Raji (cell line): ENCODE measurements at regions not wholly inside any gene's neighbourhood (a gene's known extent, or its start where the extent isn't known, plus 50 kb on each side); places are given as distances from the start of the nearest gene placed in this dataset.

Source experiments
- POLR2A ChIP-seq: IDR thresholded peaks from 2 replicates; pipeline ENCODE4 v1.6.1; 2011; ENCODE audit warnings: low read depth, low read length, control low read depth; ENCODE audit not compliant: insufficient read depth

DNA sequence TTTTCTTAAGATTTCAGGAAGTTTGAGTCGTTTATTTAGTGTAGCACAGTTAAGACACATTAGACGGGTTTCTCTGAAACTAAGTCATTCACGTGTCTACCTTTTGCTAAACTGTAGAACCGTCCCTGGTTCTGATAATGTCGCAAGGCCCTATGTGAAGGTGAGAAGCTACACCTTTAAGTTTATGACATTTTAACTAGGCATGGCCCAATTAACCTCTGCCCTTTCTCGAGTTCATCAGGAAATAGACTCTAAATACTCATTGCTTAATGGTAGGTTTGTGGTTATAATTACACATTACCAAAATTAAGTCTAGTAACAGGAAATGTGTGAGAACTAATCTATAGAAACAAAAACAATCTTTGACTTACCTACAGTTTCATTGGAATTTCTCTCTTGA is 126.6 kb upstream of the FZD8 start:
- no peak for TF ChIP-seq POLR2A

DNA sequence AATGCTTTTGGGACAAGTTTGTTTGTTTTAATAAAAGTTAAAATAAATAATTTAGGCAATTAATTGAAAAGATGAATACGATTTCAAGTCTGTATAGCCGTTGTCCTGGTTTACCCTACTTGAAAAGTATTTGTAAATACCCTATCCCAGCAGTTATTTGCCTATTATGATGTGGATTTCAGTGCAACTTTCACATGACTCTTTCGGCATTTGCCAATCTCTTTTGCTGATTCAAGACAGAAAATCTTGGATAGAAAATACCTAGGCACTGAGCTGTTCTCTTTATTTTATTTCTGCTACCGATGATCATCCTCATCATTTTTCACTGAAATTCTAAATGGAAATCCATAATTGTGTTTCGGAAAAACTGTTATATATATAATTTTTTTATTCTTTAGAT is 125.9 kb upstream of the FZD8 start:
- TF ChIP-seq POLR2A, result no peak

DNA sequence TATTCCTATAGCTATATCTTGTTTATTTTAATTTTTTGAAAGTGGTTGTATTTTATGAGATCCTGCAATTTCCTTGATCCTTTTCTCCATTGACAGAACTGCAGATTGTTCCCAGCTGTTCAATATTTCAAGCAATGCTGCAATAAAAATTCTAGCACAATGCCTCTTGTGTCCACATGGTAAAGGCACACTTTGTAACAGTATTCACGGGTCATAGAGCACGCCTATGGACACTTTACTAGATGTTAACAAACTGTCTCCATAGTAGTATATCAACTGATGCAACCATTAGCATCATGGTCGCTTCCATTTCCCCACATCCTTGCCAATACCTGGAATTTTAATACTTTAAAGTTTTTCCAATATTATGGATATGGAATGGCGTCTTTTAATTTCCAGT is 123.9 kb upstream of the FZD8 start:
- no peak for TF ChIP-seq POLR2A

DNA sequence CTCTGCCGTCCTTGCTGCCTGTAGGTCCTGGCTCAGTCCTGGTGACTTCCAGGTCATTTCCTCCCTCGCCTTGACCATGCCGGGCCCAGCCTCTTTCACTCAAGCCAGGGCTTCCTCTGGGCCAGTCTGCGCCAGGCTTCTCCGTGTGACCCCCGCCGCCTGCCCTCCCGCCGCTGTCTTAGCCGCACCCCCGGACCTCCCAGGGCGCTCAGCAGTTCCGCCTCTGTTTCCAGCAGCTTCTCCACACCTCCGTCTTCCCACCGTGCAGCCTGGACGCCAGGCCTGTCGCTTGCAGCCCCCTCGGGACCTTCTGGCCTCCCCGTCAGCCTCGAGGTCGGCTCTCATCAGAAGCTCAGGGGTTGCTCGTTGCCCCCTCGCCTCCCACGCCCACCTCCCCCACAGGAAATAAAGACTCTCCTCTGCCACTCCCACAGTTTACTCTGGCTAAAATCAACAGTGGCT is 123.0 kb upstream of the FZD8 start:
- TF ChIP-seq POLR2A, result no peak

DNA sequence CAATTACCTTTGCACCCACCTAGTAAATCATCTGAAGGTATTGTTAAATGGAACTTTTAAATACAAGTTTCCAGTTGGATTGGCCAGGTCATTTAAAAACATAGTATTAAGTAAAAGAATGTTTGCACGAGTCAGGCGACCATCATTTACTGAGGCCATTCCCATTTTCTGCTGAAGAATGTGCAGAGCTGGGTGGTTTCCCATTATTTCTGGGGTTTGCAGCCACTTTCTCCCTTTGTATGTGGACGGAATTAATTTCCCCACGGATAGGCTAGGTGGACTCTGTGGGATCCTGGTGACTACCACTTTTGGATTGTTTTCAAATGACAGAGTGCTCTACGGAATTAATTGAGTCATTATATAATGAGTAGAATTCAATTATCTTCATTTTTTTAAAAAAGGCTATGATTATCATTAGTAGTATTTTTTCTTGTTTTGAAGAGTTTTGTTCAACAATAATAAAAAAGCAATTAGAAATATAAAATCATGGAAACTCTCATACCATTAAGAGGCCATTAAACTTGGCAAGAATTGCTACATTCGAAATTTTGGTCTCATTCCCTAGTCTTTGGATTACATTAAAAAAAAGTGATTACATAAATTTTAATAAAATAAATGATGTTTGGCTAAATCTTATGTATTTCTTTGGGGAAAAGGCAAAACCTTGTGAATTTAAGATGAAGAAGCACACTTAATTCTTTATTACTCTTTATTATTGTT is 120.4 kb upstream of the FZD8 start:
- no peak for TF ChIP-seq POLR2A

DNA sequence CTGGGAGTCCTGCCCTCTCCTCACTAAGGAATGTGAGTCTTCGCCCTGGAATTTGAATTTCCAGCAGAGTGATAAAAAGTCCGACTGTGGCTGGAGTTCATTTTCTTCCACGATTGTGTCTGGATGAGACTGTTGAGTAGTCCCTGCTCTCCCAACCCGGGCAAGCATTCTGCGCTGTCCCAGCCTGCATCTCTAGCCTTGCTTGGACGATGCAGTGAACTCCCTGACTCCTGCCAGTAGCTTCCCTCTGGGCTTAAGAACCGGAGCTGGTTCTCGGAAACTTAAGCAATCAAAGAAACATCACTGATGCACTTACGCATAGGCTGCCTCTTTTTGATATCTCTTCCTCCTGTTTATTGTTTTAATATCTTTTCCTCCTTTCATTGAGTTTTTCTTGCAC is 116.0 kb upstream of the FZD8 start:
- TF ChIP-seq POLR2A, result no peak

DNA sequence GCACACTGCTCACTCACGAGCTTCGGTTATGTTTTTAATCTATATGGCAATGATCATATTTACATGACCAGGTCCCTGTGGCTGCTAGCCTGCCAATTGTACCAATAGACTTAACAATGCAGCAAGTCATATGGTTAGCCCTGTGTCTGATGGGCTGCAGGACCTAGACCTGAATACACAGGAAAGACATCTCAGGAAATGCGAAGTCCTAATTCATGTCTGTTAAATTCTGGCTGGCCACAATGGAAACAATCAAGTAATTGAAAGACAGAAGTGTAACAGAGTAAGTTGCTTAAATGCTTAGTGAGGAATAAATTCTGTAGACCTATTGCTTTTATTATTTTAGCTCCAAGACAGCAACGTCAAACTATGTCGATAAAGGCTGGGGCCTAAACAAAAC is 112.4 kb upstream of the FZD8 start:
- TF ChIP-seq POLR2A, result no peak

DNA sequence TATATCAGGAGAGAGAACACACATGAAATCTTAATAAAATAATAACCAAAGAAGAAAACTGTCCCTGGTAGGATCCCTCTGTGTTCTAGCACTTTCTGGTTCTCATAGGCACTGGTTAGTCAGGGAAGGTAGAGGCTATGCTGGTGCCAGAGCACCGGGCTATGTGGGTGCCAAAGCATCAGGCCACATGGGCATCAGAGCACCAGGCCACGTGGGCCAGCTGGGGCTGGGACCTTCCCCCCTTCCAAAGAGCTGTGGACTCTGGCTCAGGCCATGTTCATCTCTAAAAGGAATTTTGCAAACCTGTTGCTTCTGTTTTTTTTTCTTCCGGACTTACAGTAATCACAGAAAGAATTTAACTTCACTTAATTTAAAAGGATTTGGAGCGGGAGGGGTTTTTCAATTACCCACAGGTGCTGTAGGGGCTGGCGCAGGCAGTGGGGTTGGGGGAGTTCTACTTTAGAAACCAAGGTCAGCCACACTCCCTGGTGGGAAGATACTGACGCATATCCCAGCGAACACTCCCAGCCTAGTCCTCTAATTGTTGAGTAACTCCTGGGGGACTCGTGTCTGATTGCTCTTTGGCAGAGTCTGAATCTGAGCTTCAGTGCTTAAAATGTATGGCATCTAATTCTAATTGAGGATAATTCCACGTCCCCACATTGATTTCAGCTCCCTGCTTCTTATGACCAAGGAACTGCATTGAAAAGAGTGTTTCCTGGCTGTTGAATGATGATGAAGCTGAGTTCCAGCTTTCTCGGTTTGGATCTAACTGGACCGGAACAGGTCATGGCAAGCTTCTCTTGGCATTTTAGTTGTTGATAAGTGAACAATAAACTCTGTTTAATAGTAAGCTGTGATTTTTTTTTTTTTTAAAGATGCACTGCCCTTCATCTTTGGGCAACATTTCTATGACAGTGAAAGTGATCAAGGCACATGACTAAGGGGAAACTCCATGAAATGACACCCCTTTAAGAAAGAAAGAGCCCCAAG is 110.7 kb upstream of the FZD8 start:
- no peak for TF ChIP-seq POLR2A

DNA sequence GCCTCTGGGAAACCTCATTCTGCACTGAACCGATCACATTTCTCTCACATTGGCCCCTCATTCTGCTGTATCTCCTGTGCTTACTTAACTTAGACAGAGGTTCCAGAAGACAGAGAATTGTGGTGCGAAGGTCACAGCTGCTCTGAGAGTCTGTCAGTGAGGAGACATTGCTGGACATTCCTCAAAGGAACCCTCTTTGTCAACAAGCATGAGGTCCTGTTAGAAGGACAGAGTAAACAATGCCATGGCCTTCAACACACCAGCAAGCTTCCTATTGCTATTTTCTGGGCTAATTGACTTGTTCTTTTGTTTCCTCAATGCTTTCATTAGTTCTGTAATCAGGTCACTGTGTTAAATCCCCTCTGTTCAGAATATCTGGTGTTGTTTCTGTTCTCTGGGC is 109.3 kb upstream of the FZD8 start:
- no peak for TF ChIP-seq POLR2A

DNA sequence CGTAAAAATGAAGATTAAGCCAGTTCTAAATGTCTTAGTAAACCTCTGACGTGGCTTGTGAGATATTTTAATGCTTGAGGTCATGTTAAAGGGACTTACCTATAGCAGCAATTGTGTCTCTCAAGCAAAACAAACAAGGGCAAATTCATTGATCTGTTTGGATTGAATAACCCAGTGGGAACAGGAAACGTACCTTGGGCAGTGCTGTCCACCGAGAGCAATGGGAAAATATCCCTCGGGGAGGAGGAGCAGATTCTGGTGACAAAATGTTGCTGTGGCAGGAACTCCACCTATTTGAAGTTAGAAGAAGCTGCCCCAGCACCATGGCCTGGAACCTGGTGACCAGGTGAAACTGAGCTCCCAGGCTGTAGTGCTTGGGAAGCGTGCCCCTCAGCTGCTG is 107.1 kb upstream of the FZD8 start:
- TF ChIP-seq POLR2A, result no peak

DNA sequence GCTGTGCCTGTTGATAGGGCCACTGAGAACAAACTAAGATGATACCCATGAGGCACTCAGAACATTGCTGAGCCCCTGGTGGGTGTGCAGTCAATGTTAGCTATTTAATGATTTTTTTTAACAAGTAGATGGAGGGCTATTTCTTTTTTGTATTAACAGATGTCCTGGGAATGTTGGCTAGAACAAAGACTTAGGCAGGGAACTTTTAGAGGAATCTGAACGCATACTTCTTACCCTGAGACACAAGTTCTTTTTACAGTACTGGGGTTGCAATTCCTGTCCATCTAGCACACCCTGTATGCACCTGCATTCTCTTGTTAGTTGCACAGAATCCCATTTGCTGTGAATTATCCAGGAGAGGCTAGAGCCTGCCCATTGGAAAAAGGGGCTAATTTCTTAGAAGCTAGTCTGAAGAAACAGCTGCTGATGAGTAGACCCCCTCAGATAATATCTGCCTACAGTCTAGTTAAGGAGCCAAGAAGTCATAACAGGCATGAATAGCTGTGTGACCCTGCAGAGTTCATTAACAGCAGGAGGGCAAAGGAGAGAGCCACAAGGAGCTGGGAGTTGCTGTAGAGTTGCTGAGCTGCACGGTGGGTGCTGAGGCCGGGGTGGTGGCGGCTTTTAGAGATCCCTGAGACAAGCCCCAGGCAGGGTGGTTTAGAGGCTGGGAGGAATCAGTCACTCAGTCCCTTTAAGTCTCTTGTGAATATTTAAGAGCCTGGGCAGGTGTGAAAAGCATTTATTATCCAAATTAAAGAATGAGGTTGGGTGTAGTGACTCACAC is 103.7 kb upstream of the FZD8 start:
- TF ChIP-seq POLR2A, result no peak

DNA sequence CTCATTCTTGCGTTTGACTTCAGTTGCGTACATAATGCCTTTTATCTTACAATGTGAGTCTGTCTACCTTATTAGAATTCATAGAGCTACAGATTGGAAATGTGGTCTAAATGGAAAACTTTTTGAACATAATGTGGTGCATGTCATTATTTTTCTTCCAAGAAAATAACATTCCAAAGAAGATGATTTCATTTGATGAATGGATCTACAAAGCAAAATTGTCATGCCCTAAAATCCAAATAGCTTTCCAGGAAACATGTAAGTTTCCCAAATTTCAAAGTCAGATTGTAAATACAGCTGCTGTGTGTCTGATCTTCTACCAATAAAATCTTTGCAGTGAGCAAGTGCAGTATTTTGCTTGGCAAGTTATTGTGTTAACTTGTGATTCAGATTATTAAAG is 101.8 kb upstream of the FZD8 start:
- no peak for TF ChIP-seq POLR2A

DNA sequence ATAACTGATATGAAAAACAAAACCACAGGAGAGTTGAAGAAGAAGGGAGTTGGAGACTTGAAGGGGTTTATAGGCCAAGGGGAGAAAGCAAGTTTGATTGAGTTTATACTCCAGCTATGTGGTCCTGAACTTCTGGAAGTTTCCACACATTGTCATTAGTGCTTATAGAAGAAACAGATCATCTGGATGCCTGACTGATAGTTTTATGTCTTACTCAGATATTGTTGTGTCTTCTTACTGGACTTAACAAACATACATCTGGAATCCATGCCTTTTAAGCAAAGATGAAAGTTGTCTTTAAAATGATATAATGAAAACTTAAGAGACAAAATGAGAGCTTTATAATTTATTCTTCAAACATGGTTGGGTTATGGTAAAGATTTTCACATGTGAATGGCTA is 101.3 kb upstream of the FZD8 start:
- no peak for TF ChIP-seq POLR2A

DNA sequence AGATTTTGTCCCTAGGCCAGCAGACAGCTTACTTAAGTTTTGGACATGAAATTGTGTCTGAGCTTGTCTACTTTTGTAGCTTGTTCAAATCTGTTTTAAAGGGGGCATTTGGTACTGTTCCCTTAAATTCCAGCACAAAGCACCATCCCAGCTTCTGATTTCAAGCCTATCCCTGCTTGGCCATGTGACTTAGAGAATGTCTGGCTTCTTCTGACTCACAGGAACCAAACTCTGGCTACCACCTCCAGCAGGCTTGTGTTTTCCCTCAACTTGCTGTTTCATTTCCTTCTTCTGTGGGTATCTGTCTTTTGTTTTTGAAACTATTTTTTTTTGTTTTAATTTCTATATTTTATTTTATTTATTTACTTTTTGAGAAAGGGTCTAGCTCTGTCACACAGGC is 97.9 kb upstream of the FZD8 start:
- no peak for TF ChIP-seq POLR2A

DNA sequence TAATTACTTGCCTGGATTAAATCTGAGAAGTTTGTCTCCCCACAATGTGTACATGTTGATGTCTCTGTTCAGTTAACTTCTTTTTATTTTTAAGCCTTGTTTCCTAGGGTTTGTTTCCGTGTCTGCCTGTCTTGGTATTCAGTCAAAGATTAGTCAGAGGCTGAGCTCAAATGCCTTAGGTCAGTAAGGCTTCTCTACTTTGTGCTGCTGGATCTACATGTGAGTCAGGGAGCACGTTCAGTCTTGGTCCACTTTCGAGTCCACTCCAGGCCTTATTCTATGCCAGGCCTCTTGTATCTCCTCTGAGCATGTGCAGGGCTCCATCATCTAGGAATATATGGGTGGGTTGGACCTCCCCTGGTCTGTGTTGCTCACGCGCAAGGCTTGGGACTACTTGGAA is 93.3 kb upstream of the FZD8 start:
- TF ChIP-seq POLR2A, result no peak
